HL-60 (cell line): ENCODE measurements at regions not wholly inside any gene's neighbourhood (a gene's known extent, or its start where the extent isn't known, plus 50 kb on each side); places are given as distances from the start of the nearest gene placed in this dataset.

Experiments used
- GABPA ChIP-seq: IDR thresholded peaks from 2 replicates; pipeline ENCODE4 v1.6.1; 2012; ENCODE audit warnings: low read depth
- POLR2AphosphoS5 ChIP-seq: IDR thresholded peaks from 2 replicates; pipeline ENCODE4 v1.6.1; 2012; ENCODE audit warnings: low read depth
- TF ChIP-seq, protein P1 (sequence below): IDR thresholded peaks from one replicate; pipeline ENCODE4 v1.5.1; 2011; ENCODE audit warnings: low read length, control low read depth, inconsistent platforms; ENCODE audit not compliant: insufficient read depth

DNA sequence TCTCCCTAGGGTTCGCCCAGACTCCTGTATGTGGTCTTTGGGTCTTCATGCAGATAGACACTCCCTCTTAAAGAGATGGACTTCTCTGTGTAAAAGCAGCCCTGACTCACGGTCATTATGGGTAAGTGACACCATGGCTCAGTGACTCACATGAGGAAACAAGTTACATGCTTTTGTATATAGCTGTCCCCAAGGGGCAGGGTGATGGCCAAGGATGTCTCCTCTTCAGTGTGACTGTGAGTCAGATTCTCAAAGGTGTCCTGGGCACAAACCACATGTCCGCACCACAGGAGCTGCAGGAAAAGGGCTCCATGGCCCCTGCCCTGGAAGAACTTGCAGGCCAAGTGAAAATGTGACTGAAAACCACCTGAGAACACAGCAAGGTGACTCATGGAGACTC lies 380.4 kb downstream of the NPHP4 start:
- TF ChIP-seq, protein P1, sequence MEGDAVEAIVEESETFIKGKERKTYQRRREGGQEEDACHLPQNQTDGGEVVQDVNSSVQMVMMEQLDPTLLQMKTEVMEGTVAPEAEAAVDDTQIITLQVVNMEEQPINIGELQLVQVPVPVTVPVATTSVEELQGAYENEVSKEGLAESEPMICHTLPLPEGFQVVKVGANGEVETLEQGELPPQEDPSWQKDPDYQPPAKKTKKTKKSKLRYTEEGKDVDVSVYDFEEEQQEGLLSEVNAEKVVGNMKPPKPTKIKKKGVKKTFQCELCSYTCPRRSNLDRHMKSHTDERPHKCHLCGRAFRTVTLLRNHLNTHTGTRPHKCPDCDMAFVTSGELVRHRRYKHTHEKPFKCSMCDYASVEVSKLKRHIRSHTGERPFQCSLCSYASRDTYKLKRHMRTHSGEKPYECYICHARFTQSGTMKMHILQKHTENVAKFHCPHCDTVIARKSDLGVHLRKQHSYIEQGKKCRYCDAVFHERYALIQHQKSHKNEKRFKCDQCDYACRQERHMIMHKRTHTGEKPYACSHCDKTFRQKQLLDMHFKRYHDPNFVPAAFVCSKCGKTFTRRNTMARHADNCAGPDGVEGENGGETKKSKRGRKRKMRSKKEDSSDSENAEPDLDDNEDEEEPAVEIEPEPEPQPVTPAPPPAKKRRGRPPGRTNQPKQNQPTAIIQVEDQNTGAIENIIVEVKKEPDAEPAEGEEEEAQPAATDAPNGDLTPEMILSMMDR = no peak
- no peak for TF ChIP-seq POLR2AphosphoS5
- TF ChIP-seq GABPA = no peak
